ENCODE measurements at regions not wholly inside any gene's neighbourhood (a gene's known extent, or its start where the extent isn't known, plus 50 kb on each side); places are given as distances from the start of the nearest gene placed in this dataset.

- TF ChIP-seq TAF9B (IDR thresholded peaks at IDR 0.05; ENCODE audit: partially characterized antibody), result no peak
- TF ChIP-seq CTCF (IDR thresholded peaks at IDR 0.05 in 2 of 3, conservative IDR thresholded peaks at IDR 0.05 in 1 of 3; ENCODE audit: insufficient read depth in 2 of 3, low read depth in 1 of 3, low read length in 3 of 3), result no peak
- TF ChIP-seq KHSRP (IDR thresholded peaks at IDR 0.05), result no peak
- no peak for TF ChIP-seq SOX6 (IDR thresholded peaks at IDR 0.05)
- TF ChIP-seq JUN (IDR thresholded peaks at IDR 0.05; ENCODE audit: borderline replicate concordance, low read depth, low read length), result no peak
- TF ChIP-seq JUN (CRISPR knock-in tag; IDR thresholded peaks at IDR 0.05; ENCODE audit: borderline replicate concordance), result no peak
- no peak for TF ChIP-seq ERF (CRISPR knock-in tag; IDR thresholded peaks at IDR 0.05)
- no peak for TF ChIP-seq ZNF174 (CRISPR knock-in tag; IDR thresholded peaks at IDR 0.05)
- TF ChIP-seq GATA2 (CRISPR knock-in tag; IDR thresholded peaks at IDR 0.05), result no peak
Measured at GRCh38 chr3:109234300-109234699, 82.0 kb downstream of the DPPA2 start.
